Breast epithelium (tissue), 3 donors: ENCODE measurements at regions not wholly inside any gene's neighbourhood (a gene's known extent, or its start where the extent isn't known, plus 50 kb on each side); places are given as distances from the start of the nearest gene placed in this dataset.

Source experiments
- CTCF ChIP-seq, 3 donors: fragments of 450-650 bp; IDR thresholded peaks; one replicate each; pipeline ENCODE4 v1.5.1; 2016 to 2017; ENCODE audit warnings: antibody characterized with exemption in 3 of 3, mild to moderate bottlenecking in 3 of 3, moderate library complexity in 3 of 3
- POLR2A ChIP-seq: fragments of 450-650 bp; IDR thresholded peaks from one replicate; pipeline ENCODE4 v1.6.1; 2016; ENCODE audit warnings: antibody characterized with exemption, mild to moderate bottlenecking, moderate library complexity
- POLR2AphosphoS5 ChIP-seq, 3 donors: sonication (generic); formaldehyde crosslinking; IDR thresholded peaks; one replicate each; pipeline ENCODE4 v1.6.1; 2017; ENCODE audit warnings: antibody characterized with exemption in 3 of 3

GRCh38 chr13:44884076-44884729 lies 105.1 kb downstream of the NUFIP1 start:
- TF ChIP-seq CTCF (IDR thresholded peaks at IDR 0.05) (no peak), POLR2A (no peak), POLR2AphosphoS5 (IDR thresholded peaks at IDR 0.05) (no peak)
